ENCODE measurements at regions not wholly inside any gene's neighbourhood (a gene's known extent, or its start where the extent isn't known, plus 50 kb on each side); places are given as distances from the start of the nearest gene placed in this dataset.
"Not testable (repeated sequence)": the region's sequence is repeated elsewhere in the genome, so short reads cannot be mapped to it uniquely, and the experiment has no call there.

- not testable (repeated sequence) for H3K4me1 ChIP-seq (ENCODE audit: control insufficient read depth, extremely low read depth, insufficient read depth, low read length); FAIRE-seq
These were observed 207.7 kb downstream of the OTOP1 start for GRCh38 chr4:4019071-4019470.

GRCh38 chr4:4021161-4021560 lies 205.6 kb downstream of the OTOP1 start:
- H3K27ac ChIP-seq (ENCODE audit: control insufficient read depth, insufficient read depth, low read length); H3K79me2 ChIP-seq (ENCODE audit: control insufficient read depth, insufficient read depth, low read length); DNase-seq (ENCODE audit: low read depth, low spot score); H3K4me2 ChIP-seq (ENCODE audit: control insufficient read depth, extremely low read depth, insufficient read depth, low read depth, low read length); H3K9ac ChIP-seq (ENCODE audit: control insufficient read depth, extremely low read depth, insufficient read depth, low read length); H3K27me3 ChIP-seq (ENCODE audit: control insufficient read depth, extremely low read depth, insufficient read depth, low read length); H3K4me3 ChIP-seq (ENCODE audit: control insufficient read depth in 2 of 3, extremely low read depth in 1 of 3, insufficient read depth in 2 of 3, low read depth in 1 of 3, low read length in 3 of 3); H3K4me1 ChIP-seq (ENCODE audit: control insufficient read depth, extremely low read depth, insufficient read depth, low read length); H4K20me1 ChIP-seq (ENCODE audit: control insufficient read depth, extremely low read depth, insufficient read depth, low read length); FAIRE-seq; H3K9me1 ChIP-seq (ENCODE audit: control insufficient read depth, extremely low read depth, insufficient read depth, low read length); H3K9me3 ChIP-seq (ENCODE audit: control insufficient read depth, low read depth, low read length); dilution Hi-C loops (cut with MboI; ENCODE audit: extremely low pct_ligation_motif_present, low sequenced_read_pairs); H2AFZ ChIP-seq (ENCODE audit: control insufficient read depth, low read length); H3K36me3 ChIP-seq (ENCODE audit: control insufficient read depth in 2 of 2, extremely low read depth in 1 of 2, insufficient read depth in 2 of 2, low read length in 2 of 2): not testable (repeated sequence)

More at GRCh38 chr4:4019071-4019470, 207.7 kb downstream of the OTOP1 start:
- H3K4me2 ChIP-seq (ENCODE audit: control insufficient read depth, extremely low read depth, insufficient read depth, low read depth, low read length); H3K9ac ChIP-seq (ENCODE audit: control insufficient read depth, extremely low read depth, insufficient read depth, low read length); H3K4me3 ChIP-seq (ENCODE audit: control insufficient read depth in 2 of 3, extremely low read depth in 1 of 3, insufficient read depth in 2 of 3, low read depth in 1 of 3, low read length in 3 of 3); H2AFZ ChIP-seq (ENCODE audit: control insufficient read depth, low read length); H4K20me1 ChIP-seq (ENCODE audit: control insufficient read depth, extremely low read depth, insufficient read depth, low read length); H3K9me1 ChIP-seq (ENCODE audit: control insufficient read depth, extremely low read depth, insufficient read depth, low read length); H3K9me3 ChIP-seq (ENCODE audit: control insufficient read depth, low read depth, low read length); H3K27me3 ChIP-seq (ENCODE audit: control insufficient read depth, extremely low read depth, insufficient read depth, low read length); DNase-seq (ENCODE audit: low read depth, low spot score); H3K27ac ChIP-seq (ENCODE audit: control insufficient read depth, insufficient read depth, low read length); dilution Hi-C loops (cut with MboI; ENCODE audit: extremely low pct_ligation_motif_present, low sequenced_read_pairs); H3K36me3 ChIP-seq (ENCODE audit: control insufficient read depth in 2 of 2, extremely low read depth in 1 of 2, insufficient read depth in 2 of 2, low read length in 2 of 2); H3K79me2 ChIP-seq (ENCODE audit: control insufficient read depth, insufficient read depth, low read length): not testable (repeated sequence)

GRCh38 chr4:4026708-4027107 lies 200.0 kb downstream of the OTOP1 start:
- dilution Hi-C loops (cut with MboI; ENCODE audit: extremely low pct_ligation_motif_present, low sequenced_read_pairs); H3K79me2 ChIP-seq (ENCODE audit: control insufficient read depth, insufficient read depth, low read length); H4K20me1 ChIP-seq (ENCODE audit: control insufficient read depth, extremely low read depth, insufficient read depth, low read length); FAIRE-seq; H3K36me3 ChIP-seq (ENCODE audit: control insufficient read depth in 2 of 2, extremely low read depth in 1 of 2, insufficient read depth in 2 of 2, low read length in 2 of 2); H3K27me3 ChIP-seq (ENCODE audit: control insufficient read depth, extremely low read depth, insufficient read depth, low read length); H2AFZ ChIP-seq (ENCODE audit: control insufficient read depth, low read length); DNase-seq (ENCODE audit: low read depth, low spot score); H3K4me3 ChIP-seq (ENCODE audit: control insufficient read depth in 2 of 3, extremely low read depth in 1 of 3, insufficient read depth in 2 of 3, low read depth in 1 of 3, low read length in 3 of 3); H3K9ac ChIP-seq (ENCODE audit: control insufficient read depth, extremely low read depth, insufficient read depth, low read length); H3K9me1 ChIP-seq (ENCODE audit: control insufficient read depth, extremely low read depth, insufficient read depth, low read length); H3K27ac ChIP-seq (ENCODE audit: control insufficient read depth, insufficient read depth, low read length); H3K9me3 ChIP-seq (ENCODE audit: control insufficient read depth, low read depth, low read length); H3K4me1 ChIP-seq (ENCODE audit: control insufficient read depth, extremely low read depth, insufficient read depth, low read length); H3K4me2 ChIP-seq (ENCODE audit: control insufficient read depth, extremely low read depth, insufficient read depth, low read depth, low read length): not testable (repeated sequence)

GRCh38 chr4:4028752-4029151 lies 198.0 kb downstream of the OTOP1 start:
- H3K9me1 ChIP-seq (ENCODE audit: control insufficient read depth, extremely low read depth, insufficient read depth, low read length); H3K4me2 ChIP-seq (ENCODE audit: control insufficient read depth, extremely low read depth, insufficient read depth, low read depth, low read length); H2AFZ ChIP-seq (ENCODE audit: control insufficient read depth, low read length); DNase-seq (ENCODE audit: low read depth, low spot score); H3K9me3 ChIP-seq (ENCODE audit: control insufficient read depth, low read depth, low read length); FAIRE-seq; H3K4me1 ChIP-seq (ENCODE audit: control insufficient read depth, extremely low read depth, insufficient read depth, low read length); H4K20me1 ChIP-seq (ENCODE audit: control insufficient read depth, extremely low read depth, insufficient read depth, low read length); H3K9ac ChIP-seq (ENCODE audit: control insufficient read depth, extremely low read depth, insufficient read depth, low read length); H3K36me3 ChIP-seq (ENCODE audit: control insufficient read depth in 2 of 2, extremely low read depth in 1 of 2, insufficient read depth in 2 of 2, low read length in 2 of 2); H3K27ac ChIP-seq (ENCODE audit: control insufficient read depth, insufficient read depth, low read length); H3K4me3 ChIP-seq (ENCODE audit: control insufficient read depth in 2 of 3, extremely low read depth in 1 of 3, insufficient read depth in 2 of 3, low read depth in 1 of 3, low read length in 3 of 3); H3K27me3 ChIP-seq (ENCODE audit: control insufficient read depth, extremely low read depth, insufficient read depth, low read length); H3K79me2 ChIP-seq (ENCODE audit: control insufficient read depth, insufficient read depth, low read length); dilution Hi-C loops (cut with MboI; ENCODE audit: extremely low pct_ligation_motif_present, low sequenced_read_pairs): not testable (repeated sequence)

GRCh38 chr4:4030509-4030908 lies 196.2 kb downstream of the OTOP1 start:
- H3K9me3 ChIP-seq (ENCODE audit: control insufficient read depth, low read depth, low read length); dilution Hi-C loops (cut with MboI; ENCODE audit: extremely low pct_ligation_motif_present, low sequenced_read_pairs); H3K36me3 ChIP-seq (ENCODE audit: control insufficient read depth in 2 of 2, extremely low read depth in 1 of 2, insufficient read depth in 2 of 2, low read length in 2 of 2); H3K4me3 ChIP-seq (ENCODE audit: control insufficient read depth in 2 of 3, extremely low read depth in 1 of 3, insufficient read depth in 2 of 3, low read depth in 1 of 3, low read length in 3 of 3); H3K27me3 ChIP-seq (ENCODE audit: control insufficient read depth, extremely low read depth, insufficient read depth, low read length); H3K79me2 ChIP-seq (ENCODE audit: control insufficient read depth, insufficient read depth, low read length); FAIRE-seq; H3K4me1 ChIP-seq (ENCODE audit: control insufficient read depth, extremely low read depth, insufficient read depth, low read length); H3K9ac ChIP-seq (ENCODE audit: control insufficient read depth, extremely low read depth, insufficient read depth, low read length); DNase-seq (ENCODE audit: low read depth, low spot score); H2AFZ ChIP-seq (ENCODE audit: control insufficient read depth, low read length); H3K4me2 ChIP-seq (ENCODE audit: control insufficient read depth, extremely low read depth, insufficient read depth, low read depth, low read length); H3K27ac ChIP-seq (ENCODE audit: control insufficient read depth, insufficient read depth, low read length); H4K20me1 ChIP-seq (ENCODE audit: control insufficient read depth, extremely low read depth, insufficient read depth, low read length); H3K9me1 ChIP-seq (ENCODE audit: control insufficient read depth, extremely low read depth, insufficient read depth, low read length): not testable (repeated sequence)
